ENCODE measurements at regions not wholly inside any gene's neighbourhood (a gene's known extent, or its start where the extent isn't known, plus 50 kb on each side); places are given as distances from the start of the nearest gene placed in this dataset.

DNA sequence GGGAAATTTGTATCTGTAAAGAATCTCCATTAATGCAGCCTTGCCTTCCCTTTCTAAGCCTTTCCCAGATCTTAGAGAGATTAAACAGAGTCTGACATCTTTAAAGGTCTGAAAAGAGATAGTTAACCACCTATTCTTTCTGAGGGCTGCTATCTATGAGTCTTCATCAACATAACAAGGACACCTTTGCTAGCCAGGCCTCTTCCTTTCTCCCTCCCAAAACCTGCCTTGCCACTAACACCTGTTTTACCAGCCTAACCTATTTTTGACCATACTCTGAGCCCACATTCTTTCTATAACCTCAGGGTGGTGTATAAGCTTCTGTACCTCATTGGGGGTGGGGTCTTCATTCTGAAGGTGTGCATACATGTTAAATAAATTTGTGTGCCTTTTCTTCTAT, 217.1 kb downstream of the IPMK start:
- no peak for DNase-seq (ENCODE audit: low spot score)
- Histone ChIP-seq H3K9me2 (replicated peaks; ENCODE audit: insufficient read depth) (no peaks in the 10 kb centered on the region), H3K4me3 (no peak overlapping the region), H2AFZ (no peak overlapping the region), H3K9me3 (ENCODE audit: low read depth) (no peaks in the 10 kb centered on the region), H3K27ac (no peak overlapping the region), H3K4me1 (ENCODE audit: insufficient read depth) (no peaks in the 10 kb centered on the region), H3K36me3 (replicated peaks; ENCODE audit: insufficient read depth, low read depth) (no peaks in the 10 kb centered on the region), H3K4me2 (no peak overlapping the region), H4K20me1 (ENCODE audit: insufficient read depth, poor library complexity, severe bottlenecking) (no peaks in the 10 kb centered on the region), H3K27me3 (no peaks in the 10 kb centered on the region), H3K79me2 (no peaks in the 10 kb centered on the region)
- TF ChIP-seq EZH2 (IDR thresholded peaks at IDR 0.05; ENCODE audit: borderline replicate concordance) (no peak), EZH2phosphoT487 (IDR thresholded peaks at IDR 0.05; ENCODE audit: low read depth, severe bottlenecking, unreplicated experiment) (no peak)
- TF ChIP-seq, protein P1, sequence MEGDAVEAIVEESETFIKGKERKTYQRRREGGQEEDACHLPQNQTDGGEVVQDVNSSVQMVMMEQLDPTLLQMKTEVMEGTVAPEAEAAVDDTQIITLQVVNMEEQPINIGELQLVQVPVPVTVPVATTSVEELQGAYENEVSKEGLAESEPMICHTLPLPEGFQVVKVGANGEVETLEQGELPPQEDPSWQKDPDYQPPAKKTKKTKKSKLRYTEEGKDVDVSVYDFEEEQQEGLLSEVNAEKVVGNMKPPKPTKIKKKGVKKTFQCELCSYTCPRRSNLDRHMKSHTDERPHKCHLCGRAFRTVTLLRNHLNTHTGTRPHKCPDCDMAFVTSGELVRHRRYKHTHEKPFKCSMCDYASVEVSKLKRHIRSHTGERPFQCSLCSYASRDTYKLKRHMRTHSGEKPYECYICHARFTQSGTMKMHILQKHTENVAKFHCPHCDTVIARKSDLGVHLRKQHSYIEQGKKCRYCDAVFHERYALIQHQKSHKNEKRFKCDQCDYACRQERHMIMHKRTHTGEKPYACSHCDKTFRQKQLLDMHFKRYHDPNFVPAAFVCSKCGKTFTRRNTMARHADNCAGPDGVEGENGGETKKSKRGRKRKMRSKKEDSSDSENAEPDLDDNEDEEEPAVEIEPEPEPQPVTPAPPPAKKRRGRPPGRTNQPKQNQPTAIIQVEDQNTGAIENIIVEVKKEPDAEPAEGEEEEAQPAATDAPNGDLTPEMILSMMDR (IDR thresholded peaks at IDR 0.05; ENCODE audit: poor library complexity), result no peak

DNA sequence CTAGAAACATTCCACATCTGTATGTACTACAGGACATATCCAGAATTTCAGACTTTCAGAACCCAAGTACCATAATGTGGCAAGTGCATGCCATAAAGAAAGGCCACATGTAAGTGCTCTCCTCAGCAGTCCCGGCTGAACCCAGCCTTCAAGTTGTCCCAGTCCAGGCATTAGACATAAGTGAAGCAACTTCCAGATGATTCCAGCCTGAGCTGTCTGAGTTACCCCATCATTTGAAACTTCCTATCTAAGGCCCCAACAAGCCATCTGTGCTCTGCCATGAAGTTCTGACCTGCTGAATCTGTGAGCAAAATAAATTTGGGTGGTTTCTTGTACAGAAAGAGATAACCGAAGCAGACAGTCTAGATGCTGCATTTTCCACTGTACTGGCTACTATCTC, 218.8 kb downstream of the IPMK start:
- Histone ChIP-seq H3K9me3 (ENCODE audit: low read depth) (no peaks in the 10 kb centered on the region), H3K4me1 (ENCODE audit: insufficient read depth) (no peaks in the 10 kb centered on the region), H3K4me2 (no peak overlapping the region), H4K20me1 (ENCODE audit: insufficient read depth, poor library complexity, severe bottlenecking) (no peaks in the 10 kb centered on the region), H3K79me2 (no peaks in the 10 kb centered on the region), H3K4me3 (no peak overlapping the region), H3K27me3 (no peaks in the 10 kb centered on the region), H2AFZ (no peak overlapping the region), H3K27ac (no peak overlapping the region), H3K9me2 (replicated peaks; ENCODE audit: insufficient read depth) (no peaks in the 10 kb centered on the region), H3K36me3 (replicated peaks; ENCODE audit: insufficient read depth, low read depth) (no peaks in the 10 kb centered on the region)
- no peak for DNase-seq (ENCODE audit: low spot score)
- TF ChIP-seq EZH2 (IDR thresholded peaks at IDR 0.05; ENCODE audit: borderline replicate concordance), result no peak
- no peak for TF ChIP-seq EZH2phosphoT487 (IDR thresholded peaks at IDR 0.05; ENCODE audit: low read depth, severe bottlenecking, unreplicated experiment)
- TF ChIP-seq, protein P1 (IDR thresholded peaks at IDR 0.05; ENCODE audit: poor library complexity), result no peak
- 94% methylated on average over 2 of the region's 2 CpGs for WGBS (ENCODE audit: low lambda C conversion rate, missing lambda C conversion rate)

DNA sequence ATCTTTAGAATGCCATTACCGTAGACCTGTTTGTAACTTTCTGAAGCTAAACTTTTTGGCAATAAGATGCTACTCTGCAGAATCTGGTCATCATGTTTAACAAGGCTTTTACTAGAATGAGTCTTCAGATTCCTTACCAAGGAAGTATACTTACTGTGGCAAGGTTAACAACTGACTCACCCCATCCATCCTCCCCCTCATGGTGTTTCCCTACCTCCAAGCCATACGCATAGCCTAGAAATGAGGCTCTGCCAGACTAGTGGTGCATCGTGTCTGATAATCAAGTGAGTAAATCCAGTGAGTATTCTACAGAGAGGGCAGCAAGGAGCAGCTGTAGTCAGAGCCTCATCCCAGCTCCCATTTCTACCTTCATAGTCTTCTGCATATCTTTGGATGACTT, 223.6 kb downstream of the IPMK start:
- no peak for DNase-seq (ENCODE audit: low spot score)
- Histone ChIP-seq H3K4me2 (no peak overlapping the region), H3K9me3 (ENCODE audit: low read depth) (no peaks in the 10 kb centered on the region), H4K20me1 (ENCODE audit: insufficient read depth, poor library complexity, severe bottlenecking) (no peaks in the 10 kb centered on the region), H3K4me1 (ENCODE audit: insufficient read depth) (no peaks in the 10 kb centered on the region), H3K27me3 (no peaks in the 10 kb centered on the region), H3K9me2 (replicated peaks; ENCODE audit: insufficient read depth) (no peaks in the 10 kb centered on the region), H3K36me3 (replicated peaks; ENCODE audit: insufficient read depth, low read depth) (no peaks in the 10 kb centered on the region), H3K27ac (no peak overlapping the region), H3K4me3 (no peak overlapping the region), H3K79me2 (no peaks in the 10 kb centered on the region), H2AFZ (no peak overlapping the region)
- TF ChIP-seq EZH2 (IDR thresholded peaks at IDR 0.05; ENCODE audit: borderline replicate concordance) (no peak), EZH2phosphoT487 (IDR thresholded peaks at IDR 0.05; ENCODE audit: low read depth, severe bottlenecking, unreplicated experiment) (no peak)
- TF ChIP-seq, protein P1 (IDR thresholded peaks at IDR 0.05; ENCODE audit: poor library complexity), result no peak
- 75% methylated on average over 3 of the region's 3 CpGs for WGBS (ENCODE audit: low lambda C conversion rate, missing lambda C conversion rate)

DNA sequence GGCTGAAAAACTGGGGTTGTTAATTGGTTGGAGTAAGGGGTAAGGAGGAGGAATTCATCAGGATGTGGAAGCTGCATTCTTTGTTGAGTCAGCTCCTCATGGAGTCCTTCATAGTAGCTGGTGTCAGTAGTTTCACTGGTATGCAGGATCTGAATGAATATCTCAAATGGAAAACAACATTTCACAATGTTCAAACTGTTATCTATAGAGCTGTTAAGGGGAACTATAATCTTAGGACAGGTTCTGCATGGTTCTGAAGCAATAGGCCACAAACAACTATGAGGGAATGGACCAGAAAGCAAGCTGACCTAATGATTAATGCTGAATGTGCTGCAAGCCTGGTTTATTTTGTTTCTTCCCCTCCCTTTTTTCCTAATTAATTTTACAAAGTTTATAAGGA, 225.8 kb downstream of the IPMK start:
- H2AFZ ChIP-seq, result no peak overlapping the region
- TF ChIP-seq EZH2phosphoT487 (IDR thresholded peaks at IDR 0.05; ENCODE audit: low read depth, severe bottlenecking, unreplicated experiment) (no peak), EZH2 (IDR thresholded peaks at IDR 0.05; ENCODE audit: borderline replicate concordance) (no peak)
- TF ChIP-seq, protein P1 (IDR thresholded peaks at IDR 0.05; ENCODE audit: poor library complexity), result no peak
- no peaks in the 10 kb centered on the region for H4K20me1 ChIP-seq (ENCODE audit: insufficient read depth, poor library complexity, severe bottlenecking)
- no peak overlapping the region for H3K4me3 ChIP-seq
- no peak overlapping the region for H3K27ac ChIP-seq
- no peaks in the 10 kb centered on the region for H3K36me3 ChIP-seq (replicated peaks; ENCODE audit: insufficient read depth, low read depth)
- H3K79me2 ChIP-seq, result no peaks in the 10 kb centered on the region
- H3K9me2 ChIP-seq (replicated peaks; ENCODE audit: insufficient read depth), result no peaks in the 10 kb centered on the region
- H3K27me3 ChIP-seq, result no peaks in the 10 kb centered on the region
- H3K4me1 ChIP-seq (ENCODE audit: insufficient read depth), result no peaks in the 10 kb centered on the region
- DNase-seq (ENCODE audit: low spot score), result no peak
- H3K9me3 ChIP-seq (ENCODE audit: low read depth), result no peaks in the 10 kb centered on the region
- H3K4me2 ChIP-seq, result no peak overlapping the region

Measured in hepatocyte (in vitro differentiated cells).